Activated naive CD4-positive, alpha-beta T cell treated with anti-CD3 and anti-CD28 coated beads, Interleukin-2, amount 10 ng/mL, durations not matched to agents 7 days and 5 days (primary cell): ENCODE measurements at regions not wholly inside any gene's neighbourhood (a gene's known extent, or its start where the extent isn't known, plus 50 kb on each side); places are given as distances from the start of the nearest gene placed in this dataset.

ENCODE experiments used
- CTCF ChIA-PET: fragments of 350-600 bp; sonication (Branson Sonifier 250); formaldehyde crosslinking; loops from one replicate; lab custom pipeline; 2021; ENCODE audit warnings: antibody characterized with exemption; lab: Charles Lee
- DNase-seq: peaks from one replicate; pipeline ENCODE4 v3.0.0-alpha.2; 2020
- H3K27ac Mint-ChIP-seq: one replicate; pipeline ENCODE4 v1.8.0; 2021; ENCODE audit warnings: mild to moderate bottlenecking, moderate library complexity, mixed read lengths
- H3K27me3 Mint-ChIP-seq: one replicate; pipeline ENCODE4 v1.8.0; 2021; ENCODE audit warnings: mild to moderate bottlenecking, mixed read lengths
- H3K36me3 Mint-ChIP-seq: one replicate; pipeline ENCODE4 v1.8.0; 2021; ENCODE audit warnings: mixed read lengths
- H3K4me1 Mint-ChIP-seq: one replicate; pipeline ENCODE4 v1.8.0; 2021; ENCODE audit warnings: mixed read lengths
- H3K4me3 Mint-ChIP-seq: one replicate; pipeline ENCODE4 v1.8.0; 2021; ENCODE audit warnings: mild to moderate bottlenecking, moderate library complexity, mixed read lengths
- H3K9me3 Mint-ChIP-seq: one replicate; pipeline ENCODE4 v1.8.0; 2021; ENCODE audit warnings: mixed read lengths

DNA sequence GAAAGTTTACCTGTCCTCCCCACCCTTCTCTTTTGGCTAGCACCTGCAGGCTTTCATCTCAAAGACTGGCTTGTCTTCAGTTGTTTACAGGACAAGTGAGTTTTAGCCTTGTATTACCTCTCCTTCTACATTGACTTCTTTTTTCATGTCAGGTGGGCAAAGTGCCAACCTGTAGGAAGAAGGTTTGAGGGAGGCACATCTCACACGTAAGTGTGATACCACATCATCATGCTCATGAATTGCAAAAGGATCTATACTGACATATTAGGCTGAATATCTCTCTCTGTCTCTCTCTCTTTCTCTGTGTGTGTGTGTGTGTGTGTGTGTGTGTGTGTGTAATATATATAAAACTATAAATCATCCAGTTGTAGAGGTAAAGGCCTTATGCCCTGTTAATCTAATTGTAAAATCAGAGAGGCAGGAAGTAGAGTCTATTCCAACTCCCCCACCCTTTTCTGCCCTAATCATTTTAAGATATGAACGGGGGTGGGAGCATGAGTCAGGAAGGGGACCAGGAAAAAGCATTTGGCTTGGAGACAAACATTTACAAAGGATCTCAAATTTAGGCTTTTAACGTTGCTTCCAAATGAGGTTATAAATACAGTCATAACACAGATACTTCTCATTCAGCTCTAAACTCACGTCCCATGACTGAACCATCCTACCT lies 107.0 kb upstream of the PFN2 start:
- Mint-ChIP-seq H3K4me3 (no peak overlapping the region), H3K4me1 (no peaks in the 10 kb centered on the region), H3K36me3 (no peaks in the 10 kb centered on the region), H3K27ac (no peak overlapping the region), H3K27me3 (peaks cover 7% of the 10 kb centered on the region), H3K9me3 (no peaks in the 10 kb centered on the region)
- DNase-seq, result no peak
- CTCF ChIA-PET, result interaction anchor here (1.0 kb wide), 1 partner anchor 9 kb away, joined by 3 read pairs; no protein-coding TSS in a partner anchor

DNA sequence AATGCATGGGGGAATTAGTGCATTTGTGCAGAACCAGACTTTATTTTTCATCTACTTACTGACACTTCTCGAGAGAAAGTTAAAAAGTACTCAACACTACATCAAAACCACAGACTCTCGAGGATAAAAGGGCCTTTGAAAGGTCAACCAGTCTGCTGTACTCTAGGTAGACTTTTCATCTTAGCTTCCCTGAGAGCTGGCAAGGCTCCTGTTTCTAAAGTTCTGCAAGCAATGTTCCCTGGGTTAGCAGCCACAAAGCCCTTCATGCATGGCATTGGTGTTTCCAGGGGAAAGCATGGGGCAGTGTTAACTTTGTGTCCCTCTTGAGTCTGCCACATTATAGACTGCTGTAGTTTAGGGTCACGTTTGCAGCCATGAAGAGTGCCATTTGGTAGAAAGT lies 106.4 kb upstream of the PFN2 start:
- Mint-ChIP-seq H3K27ac (no peak overlapping the region), H3K4me3 (no peak overlapping the region), H3K36me3 (no peaks in the 10 kb centered on the region), H3K4me1 (no peaks in the 10 kb centered on the region), H3K9me3 (no peaks in the 10 kb centered on the region), H3K27me3 (peaks cover 7% of the 10 kb centered on the region)
- CTCF ChIA-PET, result no interaction called here
- no peak for DNase-seq

DNA sequence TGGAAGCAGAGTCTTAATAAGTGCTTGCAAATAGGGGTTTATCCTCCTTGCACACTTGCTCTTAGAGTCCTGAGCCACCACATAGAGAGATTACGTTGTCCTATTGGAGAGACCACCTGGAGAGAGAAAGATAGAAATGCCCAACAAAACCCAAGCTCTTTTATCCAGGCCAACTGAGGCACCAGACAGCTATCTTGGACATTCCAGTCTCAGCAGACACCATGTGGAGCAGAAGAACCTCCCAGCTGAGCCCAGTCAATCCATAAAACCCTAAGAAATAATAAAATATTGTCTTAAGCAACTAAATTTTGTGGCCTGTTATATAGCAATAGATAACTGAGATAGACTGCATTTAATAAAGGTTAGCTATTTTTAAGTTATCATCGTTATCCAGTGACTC lies 105.7 kb upstream of the PFN2 start:
- peaks cover 7% of the 10 kb centered on the region for H3K27me3 Mint-ChIP-seq
- no peak overlapping the region for H3K4me3 Mint-ChIP-seq
- no peak overlapping the region for H3K27ac Mint-ChIP-seq
- no peak for DNase-seq
- no peaks in the 10 kb centered on the region for H3K36me3 Mint-ChIP-seq
- CTCF ChIA-PET, result no interaction called here
- H3K9me3 Mint-ChIP-seq, result no peaks in the 10 kb centered on the region
- no peaks in the 10 kb centered on the region for H3K4me1 Mint-ChIP-seq

DNA sequence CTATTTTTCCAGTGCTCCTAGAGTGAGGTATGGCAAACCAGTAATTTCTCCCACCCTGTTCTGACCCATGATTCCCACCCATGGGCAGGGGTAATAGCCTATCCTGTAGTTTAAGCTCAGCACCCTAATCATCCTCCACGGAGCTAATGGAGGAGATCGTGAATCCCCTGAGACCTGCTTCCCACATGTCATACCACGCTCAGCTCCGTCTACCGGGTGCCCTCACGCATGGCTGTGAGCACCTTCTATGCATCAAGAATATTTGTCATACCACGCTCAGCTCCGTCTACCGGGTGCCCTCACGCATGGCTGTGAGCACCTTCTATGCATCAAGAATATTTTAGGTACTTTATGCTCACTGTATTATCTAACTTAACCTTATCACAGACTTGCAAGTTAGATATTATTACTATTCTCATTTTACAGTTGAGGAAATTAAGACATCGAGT lies 104.7 kb upstream of the PFN2 start:
- Mint-ChIP-seq H3K27ac (no peak overlapping the region), H3K27me3 (peaks cover 7% of the 10 kb centered on the region), H3K36me3 (no peaks in the 10 kb centered on the region), H3K4me3 (no peak overlapping the region), H3K4me1 (no peaks in the 10 kb centered on the region), H3K9me3 (no peaks in the 10 kb centered on the region)
- CTCF ChIA-PET, result no interaction called here
- no peak for DNase-seq

DNA sequence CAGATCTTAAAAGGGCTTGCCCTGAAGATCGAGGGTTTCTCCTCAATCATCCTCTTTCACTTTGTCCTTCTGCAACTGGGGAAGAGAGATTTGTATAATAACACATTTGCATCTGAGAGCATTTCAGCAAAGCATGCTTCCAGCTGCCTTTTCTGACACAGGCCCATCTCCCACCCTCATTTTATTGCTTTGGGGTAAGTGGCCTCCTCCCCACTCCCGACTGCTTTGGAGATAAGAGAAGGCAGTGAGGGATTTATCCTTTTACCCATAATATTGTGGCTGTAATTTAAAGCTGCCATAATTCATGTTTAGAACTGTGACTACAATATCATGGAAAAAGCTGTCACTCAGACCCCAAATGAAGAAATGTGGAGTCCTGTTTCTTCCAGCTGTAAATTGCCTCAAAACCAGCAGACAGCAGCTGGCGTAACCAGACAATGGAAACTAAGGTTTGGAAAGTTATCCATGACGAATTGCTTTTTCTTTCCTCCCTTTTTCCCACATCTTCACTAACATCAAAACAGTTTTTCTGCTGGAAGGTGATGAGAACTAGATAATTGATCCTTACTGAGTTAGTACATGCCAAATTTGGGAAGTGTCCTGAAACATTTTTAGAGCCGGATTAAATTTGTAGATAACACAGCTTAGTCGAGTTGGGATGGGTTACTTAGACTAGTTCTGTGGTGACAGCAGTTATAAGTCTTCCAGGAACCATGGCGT lies 104.2 kb upstream of the PFN2 start:
- Mint-ChIP-seq H3K27ac (no peak overlapping the region), H3K27me3 (peaks cover 4% of the 10 kb centered on the region), H3K4me3 (no peak overlapping the region), H3K4me1 (no peaks in the 10 kb centered on the region), H3K9me3 (no peaks in the 10 kb centered on the region), H3K36me3 (no peaks in the 10 kb centered on the region)
- CTCF ChIA-PET, result no interaction called here
- DNase-seq, result no peak

DNA sequence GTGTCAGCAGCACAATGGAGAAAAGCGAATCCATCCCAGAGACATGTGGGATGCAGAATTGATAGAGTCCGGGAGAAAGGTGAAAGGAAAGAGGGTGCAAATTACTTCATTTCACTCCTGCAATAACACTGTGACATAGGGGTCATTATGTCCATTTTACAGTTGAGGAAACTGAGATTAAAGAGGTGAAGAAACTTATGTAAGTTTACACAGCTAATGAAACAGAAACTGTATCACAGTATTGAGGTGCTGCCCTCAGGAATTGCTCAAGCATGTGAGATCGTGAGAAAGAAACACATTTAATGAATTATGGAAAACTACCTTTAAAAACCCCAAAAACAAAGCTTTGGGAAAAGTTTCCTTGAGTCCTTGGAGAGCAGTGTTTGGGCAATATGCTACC lies 103.6 kb upstream of the PFN2 start:
- Mint-ChIP-seq H3K27ac (no peak overlapping the region), H3K36me3 (no peaks in the 10 kb centered on the region), H3K27me3 (peaks cover 4% of the 10 kb centered on the region), H3K4me1 (no peaks in the 10 kb centered on the region), H3K4me3 (no peak overlapping the region), H3K9me3 (no peaks in the 10 kb centered on the region)
- CTCF ChIA-PET, result no interaction called here
- no peak for DNase-seq

DNA sequence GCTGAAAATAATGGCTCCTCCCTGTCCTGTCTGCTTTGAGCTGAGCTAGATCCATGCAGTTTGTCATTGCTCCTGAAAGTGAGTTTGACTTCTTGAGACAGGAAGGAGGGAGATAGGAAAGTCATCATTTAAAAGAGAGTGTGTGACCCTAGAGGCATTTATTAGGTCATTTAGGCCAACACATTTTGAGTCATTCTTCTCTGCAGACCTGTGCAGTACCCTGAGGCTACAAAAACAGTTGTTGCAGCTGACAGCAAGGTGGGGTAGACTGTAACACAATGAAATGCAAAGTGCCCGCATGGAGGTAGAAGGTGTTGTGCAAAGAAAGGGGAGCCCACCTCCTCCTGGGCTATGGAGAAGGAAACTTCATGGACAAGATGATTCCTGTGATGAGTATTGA lies 102.8 kb upstream of the PFN2 start:
- Mint-ChIP-seq H3K27me3 (no peaks in the 10 kb centered on the region), H3K9me3 (no peaks in the 10 kb centered on the region)

DNA sequence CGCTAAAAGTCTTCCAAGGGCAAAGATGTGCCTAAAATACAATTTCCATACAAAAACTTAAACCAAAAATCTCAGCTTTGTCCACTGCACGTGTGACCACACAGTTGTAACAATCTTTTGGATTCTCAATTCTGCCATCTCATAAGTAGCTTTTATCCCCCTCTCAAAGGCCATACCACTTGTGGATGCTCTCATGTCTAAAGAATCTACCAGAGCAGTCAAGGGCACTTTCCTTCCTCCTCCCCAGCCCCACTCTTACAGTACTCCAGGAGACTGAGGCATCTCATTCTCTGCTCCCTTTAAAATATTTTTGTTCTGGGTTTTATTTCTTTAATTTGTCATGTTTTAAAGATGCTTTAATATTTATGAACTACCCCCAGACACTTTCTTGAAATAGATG lies 102.3 kb upstream of the PFN2 start:
- Mint-ChIP-seq H3K9me3 (no peaks in the 10 kb centered on the region), H3K4me1 (no peaks in the 10 kb centered on the region), H3K27ac (no peak overlapping the region), H3K4me3 (no peak overlapping the region), H3K27me3 (no peaks in the 10 kb centered on the region), H3K36me3 (no peaks in the 10 kb centered on the region)
- no peak for DNase-seq
- CTCF ChIA-PET, result no interaction called here

More for the DNA sequence above, 102.8 kb upstream of the PFN2 start:
- no peak for DNase-seq
- Mint-ChIP-seq H3K4me1 (no peaks in the 10 kb centered on the region), H3K4me3 (no peak overlapping the region), H3K36me3 (no peaks in the 10 kb centered on the region), H3K27ac (no peak overlapping the region)
- CTCF ChIA-PET, result no interaction called here

DNA sequence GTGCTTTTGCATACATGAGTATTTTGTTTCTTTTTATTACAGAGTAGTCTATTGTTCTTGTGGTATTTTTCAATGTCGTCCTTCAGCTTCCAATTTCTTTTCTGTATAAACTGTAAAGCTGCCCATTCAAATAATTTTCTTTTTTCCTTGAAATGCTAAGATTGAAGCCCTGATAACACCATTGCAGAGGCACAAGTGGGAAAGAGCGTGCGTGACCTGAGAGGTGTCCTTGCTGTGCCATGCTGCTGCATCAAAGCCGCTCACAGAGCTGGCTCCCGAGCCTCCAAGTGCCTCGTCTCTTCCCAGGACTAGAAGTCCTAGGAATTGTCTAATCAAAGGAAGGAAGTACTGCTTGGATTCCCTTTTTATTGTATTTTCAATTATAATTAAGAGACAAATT lies 101.9 kb upstream of the PFN2 start:
- Mint-ChIP-seq H3K4me3 (no peak overlapping the region), H3K9me3 (no peaks in the 10 kb centered on the region), H3K27me3 (peaks cover 2% of the 10 kb centered on the region), H3K27ac (no peak overlapping the region), H3K36me3 (no peaks in the 10 kb centered on the region), H3K4me1 (no peaks in the 10 kb centered on the region)
- CTCF ChIA-PET, result no interaction called here
- DNase-seq, result no peak

DNA sequence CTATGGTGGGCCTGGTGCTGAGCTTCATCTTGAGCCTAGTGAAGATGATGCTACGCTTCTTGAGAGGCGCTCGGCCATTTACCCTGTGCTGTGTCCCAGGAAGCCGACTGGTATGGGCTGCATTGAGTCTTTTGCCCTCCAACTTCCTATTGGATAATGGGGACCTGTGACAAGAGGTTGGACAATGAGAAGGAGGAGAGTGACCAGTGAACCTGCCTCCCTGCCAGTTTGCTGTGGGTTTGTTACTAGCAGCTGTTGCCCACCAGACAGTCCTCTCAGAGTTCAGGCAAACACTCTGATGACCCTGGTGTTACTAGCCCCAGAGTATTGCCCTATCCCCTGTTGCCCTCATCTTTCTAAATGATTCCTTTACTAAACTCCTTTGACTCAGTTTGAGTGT lies 99.6 kb upstream of the PFN2 start:
- DNase-seq, result no peak
- H3K4me1 Mint-ChIP-seq, result no peaks in the 10 kb centered on the region
- no peak overlapping the region for H3K4me3 Mint-ChIP-seq
- no peaks in the 10 kb centered on the region for H3K36me3 Mint-ChIP-seq
- no peaks in the 10 kb centered on the region for H3K9me3 Mint-ChIP-seq
- H3K27ac Mint-ChIP-seq, result no peak overlapping the region
- CTCF ChIA-PET, result no interaction called here
- peaks cover 6% of the 10 kb centered on the region for H3K27me3 Mint-ChIP-seq

DNA sequence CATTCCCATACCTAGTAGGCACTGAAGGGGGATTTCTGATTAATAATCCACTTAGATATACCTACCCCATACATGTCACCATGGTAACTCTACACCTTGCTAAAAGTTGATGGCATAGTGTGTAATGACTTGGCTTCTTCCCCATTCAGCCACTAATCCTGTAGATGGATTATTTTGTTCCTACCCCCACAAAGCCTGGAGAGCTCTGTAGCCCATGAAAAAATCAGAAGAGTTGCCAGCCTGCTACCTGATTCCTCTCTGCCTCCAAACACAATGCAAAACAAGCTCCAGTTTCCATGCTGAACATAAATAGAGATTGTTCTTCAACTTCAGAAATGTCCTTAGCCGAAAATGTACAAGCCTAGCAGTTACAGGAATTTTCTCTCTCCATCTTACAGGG lies 98.9 kb upstream of the PFN2 start:
- Mint-ChIP-seq H3K9me3 (no peaks in the 10 kb centered on the region), H3K27ac (no peak overlapping the region), H3K4me1 (no peaks in the 10 kb centered on the region), H3K27me3 (peaks cover 6% of the 10 kb centered on the region), H3K36me3 (no peaks in the 10 kb centered on the region), H3K4me3 (no peak overlapping the region)
- CTCF ChIA-PET, result no interaction called here
- DNase-seq, result no peak

DNA sequence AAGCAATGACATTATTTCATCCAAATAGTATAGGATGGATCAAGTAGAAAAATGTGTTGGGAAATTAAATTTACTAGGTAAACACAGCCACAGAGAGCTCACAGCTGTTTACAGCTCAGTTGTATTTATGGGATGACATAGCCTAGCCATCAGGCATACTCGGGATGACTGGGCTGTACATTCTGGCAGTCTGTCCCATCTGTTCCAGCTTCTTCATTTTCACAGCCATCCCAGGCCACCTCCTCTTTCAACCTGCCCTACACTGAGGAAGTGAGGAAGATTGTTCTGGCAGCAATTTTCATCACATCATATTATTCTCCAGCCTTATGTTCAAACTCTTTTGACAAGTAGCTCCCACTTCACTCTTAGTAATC lies 98.4 kb upstream of the PFN2 start:
- no peak for DNase-seq
- Mint-ChIP-seq H3K9me3 (no peaks in the 10 kb centered on the region), H3K27ac (no peak overlapping the region), H3K27me3 (peaks cover 6% of the 10 kb centered on the region), H3K4me1 (no peaks in the 10 kb centered on the region), H3K4me3 (no peak overlapping the region), H3K36me3 (no peaks in the 10 kb centered on the region)
- CTCF ChIA-PET, result no interaction called here

DNA sequence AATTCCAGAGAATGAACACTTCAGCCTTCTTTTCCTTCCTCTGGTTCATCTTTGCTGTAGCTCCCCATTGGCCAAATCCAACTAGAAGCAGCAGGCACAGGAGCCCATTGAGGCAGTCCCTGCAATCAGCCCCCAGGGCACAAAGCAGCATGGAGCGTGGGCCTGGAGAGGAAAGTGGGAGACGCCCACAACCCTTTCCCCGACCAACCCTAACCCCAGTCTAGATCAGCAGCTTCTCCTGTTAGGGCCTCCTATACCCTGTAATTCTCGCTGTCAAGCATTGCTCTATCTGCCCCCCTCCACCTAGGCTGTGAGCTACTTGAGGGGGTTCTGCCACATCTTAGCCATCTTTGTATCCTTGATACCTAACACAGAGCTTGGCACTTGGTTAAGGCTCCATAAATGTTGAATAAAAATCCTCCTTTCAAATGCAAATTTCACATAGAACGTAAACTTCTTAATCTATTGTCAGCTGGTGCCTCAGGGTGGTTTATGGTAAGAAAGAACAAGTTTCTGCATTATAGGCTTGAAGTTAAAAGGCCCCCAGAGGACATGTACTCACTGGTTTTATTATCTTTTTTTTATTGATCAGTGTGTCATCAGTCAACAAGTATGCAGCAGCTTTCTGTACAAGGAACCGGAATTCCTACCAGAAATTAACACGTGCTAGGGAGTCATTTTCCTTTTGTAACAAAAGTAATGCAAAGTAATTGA lies 97.9 kb upstream of the PFN2 start:
- Mint-ChIP-seq H3K27me3 (peaks cover 6% of the 10 kb centered on the region), H3K27ac (no peak overlapping the region), H3K4me1 (no peaks in the 10 kb centered on the region), H3K36me3 (no peaks in the 10 kb centered on the region), H3K9me3 (no peaks in the 10 kb centered on the region), H3K4me3 (no peak overlapping the region)
- no peak for DNase-seq
- CTCF ChIA-PET, result interaction anchor here (0.7 kb wide), 1 partner anchor 10 kb away, joined by 3 read pairs; no protein-coding TSS in a partner anchor

DNA sequence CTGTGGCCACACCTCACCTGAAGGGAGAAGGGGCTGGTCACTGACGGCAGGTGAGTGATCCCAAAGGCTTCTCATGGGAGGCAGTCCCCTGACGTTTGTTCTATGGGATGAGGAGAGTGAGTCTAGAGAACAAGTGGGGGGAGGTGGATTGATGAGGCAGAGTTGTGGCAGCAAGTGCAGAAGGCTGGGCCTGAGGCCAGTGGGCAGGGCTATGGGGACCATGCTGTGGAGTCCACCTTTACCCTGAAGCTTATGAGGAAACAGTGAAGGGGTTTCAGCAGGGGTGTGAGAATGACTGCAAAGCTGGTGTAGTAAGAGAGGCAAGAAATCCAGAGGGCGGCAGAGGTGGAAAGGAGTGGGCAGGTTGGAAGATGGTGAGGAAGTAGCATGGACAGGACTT lies 96.9 kb upstream of the PFN2 start:
- DNase-seq, result no peak
- Mint-ChIP-seq H3K36me3 (no peaks in the 10 kb centered on the region), H3K27ac (no peak overlapping the region), H3K9me3 (no peaks in the 10 kb centered on the region), H3K4me1 (no peaks in the 10 kb centered on the region), H3K27me3 (peaks cover 9% of the 10 kb centered on the region), H3K4me3 (no peak overlapping the region)
- CTCF ChIA-PET, result no interaction called here

DNA sequence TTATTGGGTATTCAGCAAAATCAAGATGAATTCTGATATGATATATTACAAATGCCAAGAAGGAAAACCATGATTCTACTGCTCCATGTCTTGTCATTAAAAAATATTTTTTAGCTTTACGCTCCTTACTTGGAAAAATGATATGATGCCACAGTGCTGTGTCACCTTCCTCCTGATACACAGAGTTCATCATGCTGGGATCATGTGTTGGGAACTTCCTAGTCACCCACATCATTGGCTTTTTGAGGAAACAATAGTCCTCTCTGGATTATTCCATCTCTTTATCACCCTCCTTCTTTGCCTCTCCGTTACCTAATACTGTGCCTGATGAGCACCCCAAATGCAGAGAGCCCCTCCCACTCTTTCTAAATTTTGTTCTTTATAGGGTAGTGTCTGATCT lies 94.3 kb upstream of the PFN2 start:
- CTCF ChIA-PET, result no interaction called here
- no peaks in the 10 kb centered on the region for H3K9me3 Mint-ChIP-seq
- no peaks in the 10 kb centered on the region for H3K4me1 Mint-ChIP-seq
- no peaks in the 10 kb centered on the region for H3K36me3 Mint-ChIP-seq
- H3K27me3 Mint-ChIP-seq, result peaks cover 9% of the 10 kb centered on the region
- no peak for DNase-seq
- H3K4me3 Mint-ChIP-seq, result no peak overlapping the region
- H3K27ac Mint-ChIP-seq, result no peak overlapping the region
